ENCODE measurements at regions not wholly inside any gene's neighbourhood (a gene's known extent, or its start where the extent isn't known, plus 50 kb on each side); places are given as distances from the start of the nearest gene placed in this dataset.

DNA sequence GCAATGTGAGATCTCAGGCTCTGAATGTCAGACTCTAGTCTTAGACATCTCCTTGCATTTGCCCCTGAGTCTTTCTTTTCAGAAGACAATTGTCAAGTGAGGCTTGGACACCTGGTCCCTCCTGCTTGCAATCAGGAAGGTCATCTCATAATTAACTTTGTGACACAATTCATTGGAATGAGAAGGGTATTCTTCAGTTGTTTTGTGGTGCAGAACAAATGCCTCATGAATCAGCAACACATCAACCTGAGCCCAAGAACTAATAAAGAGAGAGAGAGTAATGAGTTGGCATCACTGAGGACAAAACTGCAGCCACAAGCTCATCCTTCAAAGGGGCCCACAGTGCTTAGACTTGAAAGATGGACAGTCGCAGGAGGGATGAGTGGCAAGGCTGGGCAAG is 375.8 kb downstream of the INSC start:
- DNase-seq = no peak

DNA sequence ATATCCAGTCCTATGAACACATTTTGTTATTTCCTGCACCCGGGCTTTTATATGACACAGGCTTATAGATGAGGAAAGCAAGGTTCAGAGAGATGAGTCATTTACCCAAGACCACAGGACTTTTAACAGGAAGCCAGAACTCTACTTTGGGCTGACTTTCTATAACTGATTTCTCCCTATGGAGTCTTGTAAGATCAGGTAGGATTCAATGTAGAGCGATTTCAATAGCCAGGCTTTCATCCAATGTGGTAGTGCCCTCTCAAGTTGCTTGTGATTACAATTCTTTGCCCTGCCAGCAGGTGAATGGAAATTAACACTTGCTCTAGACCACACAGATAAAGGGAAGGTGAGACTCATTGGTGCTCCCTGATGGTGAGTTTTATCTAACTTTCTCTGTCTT is 378.3 kb downstream of the INSC start:
- no peak for DNase-seq

DNA sequence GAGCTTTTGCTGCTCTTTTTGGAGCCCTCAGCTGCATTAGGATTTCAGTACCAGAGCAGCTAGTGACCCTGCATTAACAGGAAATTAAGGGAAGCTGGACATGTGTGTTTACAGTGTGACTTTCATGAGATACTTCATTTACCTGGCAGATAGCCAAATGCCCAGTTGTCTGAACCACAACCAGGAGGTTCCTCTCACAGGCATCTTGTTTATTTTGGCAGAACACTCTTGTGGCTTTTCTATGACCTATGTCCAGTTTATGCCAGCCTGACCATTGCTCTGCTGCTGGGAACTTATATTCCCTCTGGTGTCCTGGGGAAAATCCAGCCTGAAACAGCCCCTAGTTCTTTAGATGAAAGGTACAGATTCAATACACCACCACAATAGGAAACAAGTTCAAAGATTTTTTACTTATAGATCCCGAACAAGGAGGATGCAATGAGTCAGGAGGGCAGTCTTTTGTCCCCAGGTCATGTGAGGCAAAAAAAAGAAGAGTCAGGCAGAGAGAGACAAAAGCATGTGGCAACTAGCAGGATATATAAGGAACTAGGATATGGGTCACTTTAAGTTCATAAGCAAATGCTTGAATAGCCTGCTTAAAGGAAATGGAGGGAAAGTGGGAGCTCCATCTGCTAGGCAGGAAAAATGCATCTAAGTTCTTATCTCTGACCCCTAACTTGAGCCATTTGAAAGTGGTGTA is 379.3 kb downstream of the INSC start:
- DNase-seq = no peak

DNA sequence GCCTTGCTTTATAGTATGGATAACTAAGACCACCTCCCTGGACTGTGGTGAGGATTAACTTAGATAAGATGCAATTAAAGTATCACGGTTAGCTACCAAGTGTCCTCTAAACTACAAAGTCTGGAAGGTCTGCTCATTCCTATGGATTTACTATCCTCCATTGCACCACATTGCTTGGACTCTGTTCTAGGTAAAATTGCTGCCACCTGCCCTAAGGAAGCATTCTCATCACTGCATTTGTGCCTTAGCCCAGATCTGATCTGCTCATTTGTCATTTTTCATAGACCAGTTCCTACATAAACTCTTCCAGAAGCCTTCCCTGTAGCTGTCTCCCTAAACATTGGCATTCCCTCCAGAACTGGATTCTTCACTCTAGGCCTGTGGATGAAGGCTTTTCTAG is 380.0 kb downstream of the INSC start:
- no peak for DNase-seq

DNA sequence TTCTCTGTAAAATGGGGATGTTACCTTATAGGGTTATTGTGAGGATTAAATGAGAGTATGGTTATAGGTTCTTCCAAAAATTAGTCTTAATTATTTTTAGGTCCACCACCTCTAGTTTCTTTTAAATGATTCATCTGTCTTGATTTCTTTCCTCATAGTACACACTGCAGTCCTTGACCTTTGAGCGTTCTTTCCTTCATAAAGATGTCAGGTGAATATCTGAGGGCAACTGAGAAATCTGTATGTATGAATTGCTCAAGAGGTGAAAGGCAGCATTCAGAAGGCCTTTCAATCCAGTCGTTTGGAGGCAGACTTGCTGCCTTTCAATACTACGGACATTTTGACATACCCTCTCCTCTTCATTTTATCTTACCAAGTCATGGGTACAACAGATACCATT is 380.7 kb downstream of the INSC start:
- no peak for DNase-seq

DNA sequence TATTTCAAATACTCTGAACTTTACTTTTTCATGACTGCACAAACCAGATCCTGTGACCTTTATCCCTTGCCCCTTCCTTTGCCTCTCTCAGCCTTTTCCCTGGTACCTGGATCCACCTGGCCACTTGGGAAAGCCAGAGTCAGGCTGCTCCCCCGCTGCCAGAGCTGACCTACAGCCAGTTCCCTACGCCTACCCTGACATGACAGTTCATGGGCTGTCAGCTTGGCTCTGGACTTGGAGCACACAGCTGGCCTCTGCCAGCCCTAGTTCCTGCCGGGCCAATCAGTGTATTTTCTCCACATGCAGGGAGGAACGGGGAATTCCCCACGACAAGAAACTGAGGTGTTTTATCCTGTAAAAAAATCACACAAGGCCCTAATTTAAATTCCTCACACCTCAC is 382.6 kb downstream of the INSC start:
- no peak for DNase-seq

DNA sequence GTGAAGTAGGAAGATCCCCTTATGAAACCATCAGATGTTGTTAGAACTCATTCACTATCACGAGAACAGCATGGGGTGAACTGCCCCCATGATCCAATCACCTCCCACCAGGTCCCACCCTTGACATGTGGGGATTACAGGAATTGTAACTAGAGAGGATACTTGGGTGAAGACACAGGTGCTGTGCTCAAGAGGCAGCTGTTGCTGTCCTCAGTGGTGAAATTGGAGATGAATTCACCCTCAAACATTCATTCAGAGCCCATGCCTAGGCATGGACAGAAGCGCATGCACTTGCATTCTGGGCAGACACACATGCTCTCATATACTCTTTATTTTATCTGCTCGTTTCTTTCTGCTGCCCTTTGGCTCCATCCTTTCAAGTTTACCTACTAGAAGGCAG is 385.0 kb downstream of the INSC start:
- no peak for DNase-seq

DNA sequence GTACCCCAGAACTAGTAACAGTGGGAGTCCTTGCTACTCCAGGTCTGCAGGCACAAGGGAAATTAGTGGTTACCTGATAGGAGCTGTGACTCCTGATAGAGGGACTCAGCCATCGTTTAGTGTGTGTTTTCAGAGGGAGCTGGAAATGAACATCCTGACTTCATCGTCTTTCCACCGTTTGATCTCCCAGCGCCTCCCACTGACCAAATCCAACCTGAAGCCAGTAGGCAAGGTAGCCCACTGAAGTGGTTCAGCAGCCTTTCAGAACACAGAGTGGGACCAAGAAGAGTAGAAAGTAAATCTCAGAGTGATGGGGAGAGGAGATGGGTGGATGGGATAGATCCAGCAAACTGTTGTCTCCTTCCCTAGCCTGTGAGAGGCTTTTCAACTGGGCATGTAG is 385.9 kb downstream of the INSC start:
- DNase-seq = no peak

DNA sequence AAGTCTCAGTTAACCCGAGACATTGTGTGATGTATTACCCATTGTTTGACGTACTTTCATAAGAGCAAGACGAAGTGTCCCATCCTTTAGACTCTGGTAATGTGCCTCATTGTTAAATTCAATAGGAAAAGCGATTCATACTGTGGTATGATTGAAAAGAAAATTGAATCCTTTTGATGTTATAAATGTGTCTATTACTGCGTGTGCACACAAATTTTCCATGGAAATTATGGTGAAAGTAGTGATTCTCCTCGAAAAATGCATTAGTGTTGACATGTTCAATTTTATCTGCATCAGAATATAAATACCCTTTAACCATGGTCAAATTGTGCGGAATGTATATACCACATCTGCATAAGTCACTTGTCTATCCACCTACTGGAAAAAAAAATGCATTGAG is 386.8 kb downstream of the INSC start:
- DNase-seq = no peak

DNA sequence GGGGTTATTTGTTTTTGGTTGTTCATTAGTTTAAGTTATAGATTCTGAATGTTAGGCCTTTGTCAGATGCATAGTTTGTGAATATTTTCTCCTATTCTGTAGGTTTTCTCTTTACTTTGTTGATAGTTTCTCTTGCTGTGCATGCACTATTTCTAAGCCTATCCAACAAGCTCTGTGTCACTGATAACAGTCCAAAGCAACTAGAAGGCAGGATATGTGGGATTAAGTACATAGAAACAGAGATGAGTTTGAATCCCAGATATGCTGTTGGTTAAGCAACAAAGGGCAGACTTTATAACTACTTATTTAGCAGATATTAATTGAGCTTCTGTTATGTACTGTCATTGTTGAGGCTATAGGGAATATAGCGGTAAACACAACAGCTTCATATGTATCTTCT is 390.4 kb downstream of the INSC start:
- no peak for DNase-seq

DNA sequence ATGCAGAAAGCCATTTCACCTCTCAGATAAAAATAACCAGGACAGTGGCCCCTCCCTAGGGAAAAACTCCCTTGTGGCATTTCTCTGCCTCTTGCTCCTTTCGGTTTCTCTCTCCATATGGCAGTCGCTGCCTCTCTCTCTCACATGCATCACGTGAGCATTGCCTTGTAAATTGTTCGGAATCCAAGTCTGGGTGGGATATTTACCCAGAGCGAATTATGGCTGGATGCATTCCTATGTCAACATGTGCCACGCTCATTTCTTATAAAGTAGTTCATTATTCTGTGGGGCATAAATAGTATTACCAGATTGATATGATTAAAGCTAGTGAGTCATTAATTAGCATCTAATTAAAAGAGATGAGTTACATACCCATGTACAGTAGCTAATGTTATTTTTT is 392.9 kb downstream of the INSC start:
- no peak for DNase-seq

DNA sequence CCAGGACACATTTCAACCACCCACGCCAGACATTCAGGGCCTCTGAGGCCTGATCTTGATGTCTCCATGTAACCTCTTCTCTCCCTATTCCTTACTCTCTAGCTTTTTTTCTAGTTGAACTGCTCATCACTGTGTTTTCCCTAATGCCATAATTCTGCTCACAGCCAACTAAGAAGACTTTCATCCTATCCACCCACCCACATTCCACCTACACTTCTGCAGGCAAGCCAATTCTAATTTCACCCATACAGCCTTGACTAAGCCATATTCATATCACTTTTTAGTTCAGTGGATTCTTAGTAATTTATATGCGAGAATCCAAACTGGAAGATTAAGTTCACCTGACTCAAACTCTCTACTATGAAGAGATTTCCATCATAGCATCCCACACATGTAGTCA is 394.4 kb downstream of the INSC start:
- DNase-seq = no peak

DNA sequence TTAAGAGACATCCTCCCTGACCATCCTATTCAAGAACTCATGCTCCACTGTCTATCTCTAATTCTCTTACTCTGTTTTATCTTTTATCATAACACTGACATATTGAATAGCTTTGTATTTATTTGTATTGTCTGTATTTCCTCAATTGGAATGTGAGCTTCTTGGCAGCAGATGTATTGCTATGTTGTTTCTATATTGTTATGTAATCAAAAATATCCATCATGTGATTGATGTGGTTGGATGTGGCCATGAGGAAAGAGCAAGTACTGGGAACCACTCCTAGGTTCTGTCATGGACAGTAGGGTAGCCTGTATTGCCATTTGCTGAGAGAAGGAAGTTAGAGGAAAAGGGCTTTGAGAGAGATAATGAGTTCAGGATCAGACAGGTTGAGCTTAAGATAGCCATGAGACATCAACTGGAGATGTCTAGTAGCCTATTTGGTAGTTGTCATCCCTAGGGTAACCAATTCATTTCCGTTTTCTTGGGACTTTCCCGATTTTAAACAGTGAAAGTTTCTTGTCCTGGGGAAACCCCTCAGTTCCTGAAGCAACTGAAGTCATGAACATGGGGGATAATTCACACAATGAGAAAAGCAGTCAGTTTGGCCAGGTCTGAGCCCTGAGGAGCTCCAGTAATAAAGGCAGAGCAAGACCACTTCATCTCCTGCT is 404.5 kb downstream of the INSC start:
- DNase-seq = no peak

DNA sequence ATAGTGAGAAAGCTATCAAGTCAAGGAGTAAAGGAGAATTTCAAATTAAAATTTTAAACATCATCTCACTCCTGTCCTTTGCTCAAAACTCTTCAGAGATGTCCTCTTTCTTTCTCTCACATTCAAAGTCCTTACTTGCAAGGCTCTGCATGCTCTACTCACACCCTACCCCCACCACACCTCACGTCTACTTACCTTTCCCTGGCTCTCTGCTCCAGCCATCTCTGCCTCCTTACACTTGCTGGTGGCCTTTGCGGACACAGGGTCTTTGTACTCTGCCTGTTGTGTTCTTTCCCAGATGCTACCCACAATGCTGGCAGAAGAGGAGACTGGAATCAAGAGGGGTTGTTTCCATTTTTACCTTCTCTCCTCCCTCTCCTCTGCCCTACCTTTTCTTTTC is 405.2 kb downstream of the INSC start:
- DNase-seq = no peak

DNA sequence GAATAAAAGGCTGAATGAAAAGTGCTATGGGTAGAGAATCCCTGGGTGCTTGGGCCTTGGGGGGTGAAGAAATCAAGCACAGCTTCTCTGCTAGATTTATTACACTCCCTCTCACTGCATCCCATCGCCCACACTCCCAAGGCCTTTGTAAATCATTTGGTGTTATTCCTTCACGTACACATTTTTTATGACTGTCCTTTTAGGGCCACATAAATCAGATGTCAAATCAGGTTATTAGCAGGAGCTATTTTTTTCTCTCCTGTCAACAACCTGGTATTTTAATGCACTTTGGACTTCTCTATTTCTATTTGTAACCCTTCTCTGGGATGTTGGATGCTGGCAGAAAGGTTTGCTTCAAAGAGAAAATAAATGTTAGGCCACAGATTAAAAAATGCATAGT is 408.8 kb downstream of the INSC start:
- no peak for DNase-seq

DNA sequence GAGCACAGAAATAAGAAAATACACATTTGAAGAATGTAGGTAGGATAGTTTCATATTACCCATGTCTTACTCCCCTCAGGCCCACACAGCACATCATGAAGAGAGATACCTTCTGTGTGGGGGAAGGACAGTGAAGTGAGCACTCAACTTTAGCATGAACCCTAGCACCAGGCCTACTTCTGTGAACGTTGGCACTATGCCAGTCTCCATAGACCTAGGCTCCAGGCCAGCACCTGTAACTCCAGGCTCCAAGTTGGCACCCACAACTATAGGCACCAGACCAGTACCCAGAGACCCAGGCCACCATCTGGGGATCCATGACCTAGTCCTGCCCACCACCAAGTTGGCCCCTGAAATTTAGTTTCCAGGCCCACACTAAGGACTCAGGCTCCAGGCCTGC is 410.9 kb downstream of the INSC start:
- DNase-seq = no peak

DNA sequence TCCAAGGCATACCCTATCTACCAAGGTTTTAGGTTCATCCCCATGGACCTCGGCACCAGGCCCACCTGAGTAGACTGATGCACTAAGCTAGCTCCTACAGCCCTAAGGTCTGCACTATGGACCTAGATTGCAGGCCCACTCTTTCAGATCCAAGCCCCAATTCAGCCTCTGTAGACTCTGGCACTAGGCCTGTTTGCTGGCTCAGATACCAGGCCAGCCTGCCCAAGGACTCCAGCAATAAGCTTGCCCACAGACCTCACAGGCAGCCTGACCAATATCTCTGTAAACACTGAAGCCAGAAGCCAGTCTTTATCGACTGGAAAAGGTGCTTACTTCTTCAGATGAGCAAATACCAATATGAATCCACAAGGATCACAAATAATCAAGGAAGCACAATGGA is 411.3 kb downstream of the INSC start:
- no peak for DNase-seq

DNA sequence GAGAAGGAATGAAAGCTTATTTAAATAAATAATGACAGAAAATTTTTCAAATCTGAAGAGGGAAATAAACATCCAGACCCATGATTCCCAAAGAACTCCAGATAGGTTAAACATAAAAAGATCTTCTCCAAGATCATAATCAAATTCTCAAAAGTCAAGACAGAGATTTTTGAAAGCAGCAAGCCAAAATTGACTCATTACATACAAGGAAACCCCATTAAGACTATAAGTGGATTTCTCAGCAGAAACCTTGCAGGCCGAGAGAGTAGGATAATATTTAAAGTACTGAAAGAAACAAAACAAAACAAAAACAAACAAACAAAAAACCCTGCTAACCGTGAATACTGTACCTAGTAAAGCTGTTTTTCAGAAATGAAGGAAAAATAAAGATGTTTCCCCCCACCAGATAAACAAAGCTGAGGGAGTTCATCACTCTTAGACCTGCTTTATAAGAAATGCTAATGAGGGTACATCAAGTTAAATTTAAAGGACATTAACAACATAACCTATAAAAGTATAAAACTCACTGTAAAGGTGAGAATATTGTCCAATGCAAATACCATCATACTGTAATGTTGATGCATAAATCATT is 412.2 kb downstream of the INSC start:
- no peak for DNase-seq

DNA sequence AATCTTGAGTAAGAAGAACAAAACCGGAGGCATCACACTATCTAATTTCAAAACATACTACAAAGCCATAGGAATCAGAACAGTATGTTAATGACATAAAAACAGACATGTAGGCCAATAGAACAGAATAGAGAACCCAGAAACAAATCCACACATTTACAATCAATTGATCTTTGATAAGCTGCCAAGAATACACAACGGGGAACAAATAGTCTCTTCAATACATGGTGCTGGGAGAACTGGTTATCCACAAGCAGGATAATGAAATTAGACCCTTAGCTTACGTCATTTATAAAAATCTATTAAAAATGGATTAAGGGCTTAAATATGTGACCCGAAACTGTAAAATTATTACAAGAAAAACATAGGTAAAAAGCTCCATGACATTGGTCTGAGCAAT is 417.7 kb downstream of the INSC start:
- DNase-seq = no peak

DNA sequence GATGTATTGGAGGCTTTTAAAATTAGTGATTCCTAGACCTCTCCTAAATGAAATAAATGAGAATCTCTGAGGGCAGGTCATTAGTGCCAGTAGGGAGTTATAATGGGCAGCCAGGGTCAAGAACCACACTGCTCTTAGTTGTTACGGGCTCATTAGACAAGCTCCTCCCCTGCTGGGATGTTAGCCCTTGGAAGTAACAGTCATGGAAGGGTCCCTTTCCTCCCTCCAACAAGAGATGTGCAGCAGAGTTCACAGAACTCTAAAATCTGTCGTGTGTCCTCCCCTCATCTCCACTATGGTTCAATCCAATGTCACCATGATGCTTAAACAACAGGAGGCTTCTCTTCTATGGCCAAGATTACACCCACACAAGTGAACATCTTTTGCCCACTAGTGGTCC is 419.5 kb downstream of the INSC start:
- no peak for DNase-seq

DNA sequence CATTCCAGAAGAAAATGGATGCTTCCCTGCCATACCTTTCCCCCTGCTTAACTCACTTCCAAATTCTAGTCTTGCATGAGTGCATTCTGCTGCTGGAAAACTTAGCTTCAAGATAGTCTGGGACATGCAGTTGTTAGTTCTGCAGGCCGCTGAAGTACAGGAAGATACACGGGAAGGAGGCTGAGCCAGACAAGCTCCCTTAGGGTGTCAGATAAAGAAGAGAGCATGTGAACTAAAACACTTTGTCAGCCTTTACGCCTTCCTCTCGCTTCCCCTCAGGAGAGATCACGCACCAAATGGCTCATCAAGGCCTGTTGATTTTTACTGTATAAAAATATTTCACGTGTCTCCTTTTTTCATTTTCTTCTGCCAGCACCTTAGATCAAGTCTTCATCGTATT is 420.7 kb downstream of the INSC start:
- no peak for DNase-seq

DNA sequence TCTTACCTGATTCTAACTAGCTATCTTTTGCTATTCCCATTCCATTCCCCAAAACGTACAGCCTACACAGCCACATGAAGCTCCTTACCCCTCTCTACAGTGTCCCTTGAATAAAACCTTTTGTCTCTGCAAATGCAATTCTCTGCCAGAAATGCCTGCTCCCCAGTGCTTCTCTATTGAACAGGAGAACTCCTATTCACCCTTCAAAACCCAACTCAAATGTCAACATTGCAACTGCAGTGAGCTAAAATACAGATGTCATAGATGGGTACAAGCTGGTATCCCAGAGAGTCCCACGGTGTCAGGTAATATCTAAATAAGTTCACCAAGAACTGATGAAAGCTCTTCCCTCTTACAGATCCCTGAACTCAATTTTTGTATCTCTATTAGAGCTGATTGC is 421.7 kb downstream of the INSC start:
- DNase-seq = no peak

DNA sequence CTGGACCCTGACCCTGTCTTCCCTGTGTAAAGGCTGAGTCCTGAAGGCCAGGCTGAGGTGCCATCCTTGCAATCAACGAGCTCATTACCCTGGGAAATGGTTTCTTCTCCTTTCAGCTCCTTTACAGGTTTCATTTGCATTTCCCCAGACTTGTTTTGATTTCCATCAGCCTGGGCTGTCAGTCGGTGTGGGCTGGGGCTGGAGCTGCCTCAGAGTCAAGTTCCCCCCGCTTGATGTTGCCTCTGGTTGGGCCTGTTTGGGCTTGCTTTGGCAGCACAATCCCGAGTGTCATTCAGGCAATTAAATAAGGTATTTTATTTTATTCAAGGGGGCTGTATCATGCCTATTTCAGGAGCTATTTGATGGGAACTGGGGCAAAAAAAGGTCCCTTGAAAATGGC is 424.9 kb downstream of the INSC start:
- DNase-seq = no peak

DNA sequence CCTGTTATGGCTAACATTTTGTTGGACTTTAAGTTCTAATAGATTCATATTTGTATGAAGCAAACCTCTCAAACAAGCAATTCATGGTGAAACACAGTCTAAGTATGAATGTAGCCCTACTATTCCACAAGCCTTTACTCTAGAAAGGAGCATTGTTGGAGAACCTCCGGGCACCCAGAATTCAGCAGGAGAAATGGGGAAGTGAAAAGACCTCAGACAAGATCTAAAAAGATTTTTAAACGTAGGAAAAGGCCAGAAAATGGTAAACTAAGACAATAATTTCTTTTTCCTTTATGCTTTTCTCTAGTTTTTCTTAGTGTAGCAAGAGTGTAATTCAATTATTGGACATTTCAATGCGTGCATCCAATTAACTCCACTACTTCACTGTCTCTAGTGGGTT is 426.4 kb downstream of the INSC start:
- no peak for DNase-seq

DNA sequence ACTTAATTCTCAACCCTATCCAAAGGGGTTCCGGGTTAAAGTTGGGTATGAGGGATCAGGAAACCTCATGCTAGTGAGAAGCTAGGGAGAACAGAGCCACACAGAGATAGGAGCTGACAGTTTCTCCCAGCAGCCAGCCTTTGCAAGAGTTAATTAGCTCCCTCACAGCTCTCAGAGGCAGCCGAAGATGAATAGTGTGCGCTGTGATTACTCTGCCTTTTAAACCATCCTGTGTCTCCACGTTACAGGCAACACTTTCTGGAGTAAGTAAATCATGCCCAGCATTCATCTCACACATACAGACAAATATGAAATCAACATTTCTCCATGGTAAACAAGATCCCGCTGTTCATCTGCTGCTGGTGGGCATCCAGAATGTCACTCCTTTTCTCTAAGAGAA is 429.6 kb downstream of the INSC start:
- no peak for DNase-seq
